ENCODE measurements at regions not wholly inside any gene's neighbourhood (a gene's known extent, or its start where the extent isn't known, plus 50 kb on each side); places are given as distances from the start of the nearest gene placed in this dataset.

DNA sequence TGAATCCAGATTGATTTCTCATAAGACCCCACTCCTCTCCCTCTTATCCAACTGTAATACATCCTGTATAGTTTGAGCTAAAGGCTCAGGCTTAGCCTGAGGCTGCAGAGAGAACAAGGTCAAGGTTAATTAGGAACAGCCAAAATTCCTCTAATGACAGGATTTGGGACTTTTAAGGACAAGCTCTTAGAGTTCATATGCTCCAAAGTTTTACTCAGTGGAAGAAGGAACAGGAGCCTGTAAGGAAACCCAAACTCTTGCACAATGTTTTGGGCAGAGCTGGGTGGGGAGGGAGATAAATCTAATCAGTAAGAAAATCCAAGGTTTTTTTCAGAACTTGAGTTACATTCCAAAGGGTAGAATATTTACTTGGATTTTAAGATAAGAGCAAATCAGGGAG, 238.8 kb downstream of the QDPR start:
- no peaks in the 10 kb centered on the region for H3K4me1 Mint-ChIP-seq
- H3K27me3 Mint-ChIP-seq, result peaks cover 6% of the 10 kb centered on the region
- H3K36me3 Mint-ChIP-seq, result no peaks in the 10 kb centered on the region
- DNase-seq (ENCODE audit: low spot score in 2 of 2), result no peak
- no peak overlapping the region for H3K27ac Mint-ChIP-seq
- no peak overlapping the region for H3K4me3 Mint-ChIP-seq
- ATAC-seq (ENCODE audit: low read depth), result no peak
- H3K9me3 Mint-ChIP-seq, result no peaks in the 10 kb centered on the region

DNA sequence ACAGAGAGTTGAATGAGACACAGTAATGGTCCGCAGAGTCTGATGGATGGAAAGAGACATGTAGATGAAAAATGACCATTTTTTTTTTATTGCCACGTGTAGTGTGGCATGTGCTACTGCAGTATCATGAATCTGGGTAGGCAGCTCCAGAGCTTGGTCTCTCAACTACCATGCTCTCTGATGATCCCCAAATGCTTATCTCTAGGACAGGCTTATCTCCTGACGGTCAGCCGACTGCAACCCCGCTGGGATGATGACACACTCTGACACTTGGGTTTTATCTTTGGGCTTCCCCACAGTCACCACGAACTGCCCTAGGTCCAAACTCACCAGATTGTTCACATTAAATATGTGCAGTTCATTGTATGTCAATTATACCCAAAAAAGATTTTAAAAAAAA, 239.7 kb downstream of the QDPR start:
- H3K36me3 Mint-ChIP-seq, result no peaks in the 10 kb centered on the region
- ATAC-seq (ENCODE audit: low read depth), result no peak
- peaks cover 7% of the 10 kb centered on the region for H3K27me3 Mint-ChIP-seq
- DNase-seq (ENCODE audit: low spot score in 2 of 2), result no peak
- no peaks in the 10 kb centered on the region for H3K9me3 Mint-ChIP-seq
- no peaks in the 10 kb centered on the region for H3K4me1 Mint-ChIP-seq
- H3K27ac Mint-ChIP-seq, result no peak overlapping the region
- H3K4me3 Mint-ChIP-seq, result no peak overlapping the region

DNA sequence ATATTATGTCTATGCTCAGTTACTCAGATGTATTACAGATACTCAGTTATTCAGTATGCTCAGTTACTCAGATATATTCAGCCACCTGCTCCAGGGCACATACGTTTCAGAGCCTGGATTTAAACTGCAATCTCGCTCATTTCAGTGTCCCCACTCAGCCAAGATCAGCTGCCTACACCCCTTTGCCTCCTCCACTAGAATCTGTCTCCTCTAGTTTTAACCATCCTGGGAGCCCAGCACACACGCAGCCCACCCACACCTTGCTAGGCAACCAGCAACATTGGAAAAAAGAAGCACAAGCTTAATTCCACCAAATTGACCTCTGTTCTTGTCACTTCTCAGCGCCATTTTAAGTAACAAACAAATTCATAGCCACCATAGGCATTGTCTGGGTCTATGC, 246.2 kb downstream of the QDPR start:
- no peak for DNase-seq (ENCODE audit: low spot score in 2 of 2)
- H3K36me3 Mint-ChIP-seq, result no peaks in the 10 kb centered on the region

DNA sequence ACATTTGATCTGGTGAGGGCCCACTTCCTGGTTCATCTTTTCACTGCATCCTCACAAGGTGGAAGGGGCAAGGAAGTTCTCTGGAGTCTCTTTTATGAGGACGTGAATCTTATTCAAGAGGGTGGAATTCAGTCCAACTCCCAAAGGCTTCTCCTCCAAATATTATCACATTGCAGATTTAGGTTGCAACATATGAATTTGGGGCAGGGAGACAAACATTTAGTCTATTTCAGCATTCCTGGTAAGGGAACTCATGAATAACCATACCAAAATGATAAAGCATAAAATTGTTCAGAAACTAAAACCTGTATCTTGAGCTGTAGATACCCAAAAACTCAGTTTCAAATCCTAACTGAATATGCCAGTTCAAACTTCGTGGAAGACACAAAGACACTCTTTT, 246.8 kb downstream of the QDPR start:
- Mint-ChIP-seq H3K4me1 (no peaks in the 10 kb centered on the region), H3K9me3 (peaks cover 5% of the 10 kb centered on the region), H3K27me3 (peaks cover 5% of the 10 kb centered on the region), H3K27ac (no peak overlapping the region), H3K36me3 (no peaks in the 10 kb centered on the region), H3K4me3 (no peak overlapping the region)
- DNase-seq (ENCODE audit: low spot score in 2 of 2) (no peak), ATAC-seq (ENCODE audit: low read depth) (no peak)

More for the DNA sequence above, 246.2 kb downstream of the QDPR start:
- H3K4me3 Mint-ChIP-seq, result no peak overlapping the region
- H3K27me3 Mint-ChIP-seq, result peaks cover 5% of the 10 kb centered on the region
- H3K9me3 Mint-ChIP-seq, result peaks cover 2% of the 10 kb centered on the region
- H3K27ac Mint-ChIP-seq, result no peak overlapping the region
- no peaks in the 10 kb centered on the region for H3K4me1 Mint-ChIP-seq
- ATAC-seq (ENCODE audit: low read depth), result no peak

DNA sequence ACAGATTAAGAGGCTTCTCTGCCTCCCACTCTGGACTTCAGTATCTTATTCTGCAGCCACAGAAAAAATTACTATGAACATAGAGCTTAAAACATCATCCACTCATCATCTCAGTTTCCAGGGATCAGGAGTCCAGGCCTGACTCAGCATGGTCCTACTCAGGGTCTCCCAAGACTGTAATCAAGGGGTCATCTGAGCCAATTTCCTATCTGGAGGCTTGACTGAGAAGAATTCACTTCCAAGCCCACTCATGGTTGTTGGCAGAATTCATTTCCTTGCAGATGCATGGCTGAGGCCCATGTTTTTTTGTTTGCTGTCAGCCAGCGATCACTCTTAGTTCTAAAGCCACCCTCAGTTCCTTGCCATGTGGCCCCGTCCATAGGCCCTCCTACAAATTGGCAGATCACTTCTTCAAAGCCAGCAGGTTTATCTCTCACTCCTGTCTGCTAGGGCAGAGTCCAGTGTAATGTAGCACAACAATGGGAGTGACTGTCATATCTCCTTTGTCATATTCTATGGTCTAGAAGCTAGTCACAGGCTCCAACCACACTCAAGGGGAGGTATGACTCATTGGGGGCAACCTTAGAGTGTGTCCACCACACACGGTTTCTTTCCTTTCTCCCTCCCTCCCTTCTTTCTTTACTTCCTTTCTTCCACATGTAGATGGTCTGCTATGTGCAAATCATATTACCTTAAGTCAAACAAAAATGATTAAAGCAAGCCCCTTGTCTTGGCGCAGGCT, 251.6 kb downstream of the QDPR start:
- Mint-ChIP-seq H3K4me3 (no peak overlapping the region), H3K27me3 (no peaks in the 10 kb centered on the region), H3K36me3 (no peaks in the 10 kb centered on the region), H3K27ac (no peak overlapping the region), H3K4me1 (no peaks in the 10 kb centered on the region), H3K9me3 (peaks cover 5% of the 10 kb centered on the region)
- no peak for ATAC-seq (ENCODE audit: low read depth)
- no peak for DNase-seq (ENCODE audit: low spot score in 2 of 2)

DNA sequence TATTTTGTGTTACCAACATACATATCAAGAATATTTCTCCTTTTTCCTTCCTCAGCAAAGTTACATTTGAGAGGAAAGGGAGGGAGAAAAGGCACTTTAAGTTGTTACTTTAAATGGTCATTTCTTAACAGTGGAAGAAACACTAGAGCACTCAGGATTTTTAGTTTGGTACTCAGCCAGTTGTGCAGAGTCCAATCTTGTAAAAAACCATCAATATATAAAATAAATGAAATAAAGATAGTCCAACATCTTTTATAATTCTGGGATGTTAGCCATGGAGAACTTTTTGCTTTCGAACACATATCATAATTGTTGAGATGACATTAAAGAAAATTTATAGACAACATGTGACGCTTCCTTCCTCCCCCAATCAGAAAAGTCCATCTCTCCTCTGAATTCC, 253.8 kb downstream of the QDPR start:
- Mint-ChIP-seq H3K27me3 (no peaks in the 10 kb centered on the region), H3K4me3 (no peak overlapping the region), H3K27ac (no peak overlapping the region), H3K36me3 (no peaks in the 10 kb centered on the region), H3K4me1 (no peaks in the 10 kb centered on the region), H3K9me3 (peaks cover 4% of the 10 kb centered on the region)
- DNase-seq (ENCODE audit: low spot score in 2 of 2), result no peak
- no peak for ATAC-seq (ENCODE audit: low read depth)

DNA sequence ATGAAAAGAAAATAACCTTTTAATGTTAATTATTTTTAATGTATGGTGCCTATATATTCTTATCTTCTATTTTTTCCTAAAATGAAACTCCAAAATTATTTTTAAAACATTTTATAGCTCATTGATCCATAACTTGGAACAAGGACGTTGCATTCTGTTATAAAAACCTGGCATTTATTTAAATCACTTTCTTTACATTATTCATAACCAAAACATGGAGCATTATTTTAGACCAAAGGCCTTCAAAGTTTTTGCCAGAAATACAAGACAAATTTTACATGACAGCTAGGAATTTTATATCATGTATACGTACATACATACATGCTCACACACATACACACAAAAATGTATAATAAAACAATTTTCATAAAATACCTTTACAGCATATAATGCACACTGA, 259.8 kb downstream of the QDPR start:
- H3K36me3 Mint-ChIP-seq, result no peaks in the 10 kb centered on the region
- H3K4me1 Mint-ChIP-seq, result no peaks in the 10 kb centered on the region
- no peaks in the 10 kb centered on the region for H3K9me3 Mint-ChIP-seq
- H3K27ac Mint-ChIP-seq, result no peak overlapping the region
- no peaks in the 10 kb centered on the region for H3K27me3 Mint-ChIP-seq
- ATAC-seq (ENCODE audit: low read depth), result no peak
- DNase-seq (ENCODE audit: low spot score in 2 of 2), result no peak
- H3K4me3 Mint-ChIP-seq, result no peak overlapping the region

DNA sequence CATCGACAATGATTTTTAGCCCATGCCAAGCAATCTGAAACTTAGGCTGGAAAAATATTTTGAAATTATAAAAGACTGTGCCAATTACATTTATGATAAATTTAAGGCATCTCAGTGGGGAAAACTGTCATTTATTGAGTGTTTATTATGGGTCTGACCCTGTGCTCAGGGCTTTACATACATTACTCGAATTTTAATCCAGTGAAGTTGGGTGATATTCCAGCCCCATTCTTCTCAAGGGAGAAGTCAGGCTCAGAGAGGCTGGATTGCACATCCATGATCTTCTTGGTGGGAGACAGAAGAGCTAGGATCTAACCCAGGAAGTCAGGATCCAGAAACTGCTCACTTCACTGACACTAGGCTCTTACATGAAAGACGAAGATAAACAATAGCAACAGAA, 260.8 kb downstream of the QDPR start:
- Mint-ChIP-seq H3K36me3 (no peaks in the 10 kb centered on the region), H3K4me3 (no peak overlapping the region), H3K9me3 (no peaks in the 10 kb centered on the region), H3K4me1 (no peaks in the 10 kb centered on the region), H3K27me3 (no peaks in the 10 kb centered on the region), H3K27ac (no peak overlapping the region)
- DNase-seq (ENCODE audit: low spot score in 2 of 2) (no peak), ATAC-seq (ENCODE audit: low read depth) (no peak)

DNA sequence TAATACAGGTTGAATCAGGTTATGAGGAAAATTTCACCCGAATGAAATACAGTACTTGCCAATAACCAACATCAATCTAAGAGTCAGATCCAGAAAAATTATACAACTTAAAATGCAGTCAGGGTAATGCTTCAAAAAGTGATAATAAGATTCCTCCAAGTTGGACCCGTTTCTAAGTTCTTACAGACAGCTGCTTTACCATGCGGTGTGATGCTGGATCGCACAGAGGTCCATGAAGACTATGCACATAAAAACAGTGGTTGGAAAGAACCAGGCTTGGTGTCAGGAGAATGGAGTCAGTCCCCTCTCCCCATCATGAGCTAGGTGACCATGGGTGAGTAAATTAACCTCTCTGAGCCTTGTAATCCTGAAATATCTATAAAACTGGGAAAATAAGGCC, 261.3 kb downstream of the QDPR start:
- no peak for DNase-seq (ENCODE audit: low spot score in 2 of 2)
- no peaks in the 10 kb centered on the region for H3K9me3 Mint-ChIP-seq
- H3K27ac Mint-ChIP-seq, result no peak overlapping the region
- H3K4me1 Mint-ChIP-seq, result no peaks in the 10 kb centered on the region
- ATAC-seq (ENCODE audit: low read depth), result no peak
- no peaks in the 10 kb centered on the region for H3K36me3 Mint-ChIP-seq
- no peak overlapping the region for H3K4me3 Mint-ChIP-seq
- no peaks in the 10 kb centered on the region for H3K27me3 Mint-ChIP-seq

DNA sequence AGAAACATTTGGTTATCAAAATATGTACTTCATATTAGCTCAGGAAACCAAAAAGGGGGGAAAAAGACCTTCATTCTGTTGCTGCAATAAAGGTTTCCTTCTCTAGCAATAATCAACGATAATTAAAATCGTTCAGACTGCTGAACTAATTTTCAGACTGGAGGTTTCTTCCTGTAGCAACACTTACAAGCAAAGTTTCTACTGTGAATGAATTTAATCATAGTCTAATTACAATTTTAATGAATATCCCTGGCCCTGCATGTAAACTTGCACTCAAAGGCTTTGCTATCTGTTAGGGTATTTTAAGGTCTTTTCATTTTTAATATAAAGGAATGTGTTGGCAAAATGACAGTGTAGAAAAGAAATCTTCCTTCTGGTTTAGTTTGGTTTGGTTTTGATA, 265.2 kb downstream of the QDPR start:
- DNase-seq (ENCODE audit: low spot score in 2 of 2), result no peak
- no peak for ATAC-seq (ENCODE audit: low read depth)
- H3K4me3 Mint-ChIP-seq, result no peak overlapping the region
- peaks cover 5% of the 10 kb centered on the region for H3K9me3 Mint-ChIP-seq
- H3K27me3 Mint-ChIP-seq, result no peaks in the 10 kb centered on the region
- no peak overlapping the region for H3K27ac Mint-ChIP-seq
- H3K4me1 Mint-ChIP-seq, result no peaks in the 10 kb centered on the region
- H3K36me3 Mint-ChIP-seq, result no peaks in the 10 kb centered on the region

DNA sequence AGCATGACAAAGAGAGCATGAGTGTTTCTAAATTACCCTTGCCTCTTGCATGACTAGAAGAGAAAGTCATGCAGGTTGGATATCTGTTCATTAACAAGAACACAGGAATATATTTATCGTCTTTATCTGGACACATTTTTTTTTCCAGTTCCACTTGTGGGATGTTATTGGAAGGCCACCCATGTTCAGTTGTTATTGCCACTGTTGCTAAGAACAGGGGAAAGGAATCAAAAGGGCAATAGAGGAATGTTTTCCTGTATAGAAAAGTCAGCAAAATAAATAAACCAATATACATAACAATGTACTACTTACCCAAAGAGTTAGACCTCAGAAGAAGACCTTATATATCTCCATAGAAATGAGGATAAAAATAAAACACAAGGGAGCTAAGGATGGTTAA, 270.1 kb downstream of the QDPR start:
- DNase-seq (ENCODE audit: low spot score in 2 of 2) (no peak), ATAC-seq (ENCODE audit: low read depth) (no peak)
- Mint-ChIP-seq H3K36me3 (no peaks in the 10 kb centered on the region), H3K4me3 (no peak overlapping the region), H3K4me1 (no peaks in the 10 kb centered on the region), H3K27me3 (no peaks in the 10 kb centered on the region), H3K27ac (no peak overlapping the region), H3K9me3 (peaks cover 5% of the 10 kb centered on the region)

DNA sequence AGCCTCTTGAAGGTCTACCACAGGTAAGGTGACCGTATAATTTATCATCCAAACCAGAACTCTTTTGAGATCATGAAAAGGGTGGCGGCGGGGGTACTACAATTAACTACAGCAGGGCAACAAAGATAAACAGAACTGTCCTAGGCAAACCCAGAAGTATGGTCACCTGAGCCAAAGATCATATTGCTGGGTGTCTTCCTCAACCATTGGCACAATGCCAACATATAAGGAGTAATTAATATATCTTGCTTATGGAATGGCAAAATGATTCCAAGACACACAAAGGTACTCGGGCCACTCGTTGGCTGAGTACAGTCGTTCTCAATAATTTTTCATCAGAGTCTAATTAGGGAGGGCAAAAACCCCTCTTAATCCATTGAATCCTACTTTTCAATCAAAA, 273.3 kb downstream of the QDPR start:
- Mint-ChIP-seq H3K27me3 (no peaks in the 10 kb centered on the region), H3K9me3 (peaks cover 1% of the 10 kb centered on the region), H3K27ac (no peak overlapping the region), H3K36me3 (no peaks in the 10 kb centered on the region), H3K4me1 (no peaks in the 10 kb centered on the region), H3K4me3 (no peak overlapping the region)
- no peak for DNase-seq (ENCODE audit: low spot score in 2 of 2)
- ATAC-seq (ENCODE audit: low read depth), result no peak

DNA sequence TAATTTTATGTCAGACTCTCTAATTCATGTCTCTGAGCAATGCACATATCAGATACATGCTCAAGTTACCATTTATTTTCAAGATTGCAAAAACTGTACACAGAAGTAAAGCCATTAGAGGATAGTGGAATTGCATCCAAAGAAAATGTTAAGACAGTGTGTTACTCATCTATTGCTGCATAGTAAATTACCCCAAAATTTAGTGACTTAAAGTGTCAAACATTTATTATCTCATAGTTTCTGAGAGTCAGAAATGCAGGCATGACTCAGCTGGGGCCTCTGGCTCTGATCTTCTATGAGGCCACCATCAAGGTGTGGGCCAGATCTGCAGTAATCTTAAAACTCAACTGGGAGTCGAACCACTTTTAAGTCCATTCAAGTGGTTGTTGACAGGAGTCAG, 275.2 kb downstream of the QDPR start:
- Mint-ChIP-seq H3K27ac (no peak overlapping the region), H3K9me3 (no peaks in the 10 kb centered on the region), H3K27me3 (no peaks in the 10 kb centered on the region), H3K4me1 (no peaks in the 10 kb centered on the region), H3K4me3 (no peak overlapping the region), H3K36me3 (no peaks in the 10 kb centered on the region)
- DNase-seq (ENCODE audit: low spot score in 2 of 2) (no peak), ATAC-seq (ENCODE audit: low read depth) (no peak)

DNA sequence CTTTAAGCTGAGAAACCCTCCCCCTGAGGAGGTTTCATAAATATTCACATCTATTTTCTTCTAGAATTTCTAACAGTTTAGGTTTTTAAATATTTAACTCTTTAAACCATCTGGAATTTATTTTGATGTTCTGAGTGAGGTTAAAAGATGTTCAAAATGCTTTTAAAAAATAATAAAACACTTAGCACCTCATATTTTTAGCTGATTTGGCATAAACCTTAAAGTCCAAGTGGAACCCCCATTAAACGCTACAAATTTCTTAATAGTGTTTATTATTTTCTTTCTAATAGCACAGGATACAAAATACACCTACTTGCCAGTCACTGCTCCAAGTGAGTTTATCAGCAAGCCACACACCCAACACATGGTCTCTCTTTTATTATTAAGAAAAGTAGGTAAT, 277.2 kb downstream of the QDPR start:
- Mint-ChIP-seq H3K4me1 (no peaks in the 10 kb centered on the region), H3K27ac (no peak overlapping the region), H3K4me3 (no peak overlapping the region), H3K9me3 (no peaks in the 10 kb centered on the region), H3K36me3 (no peaks in the 10 kb centered on the region), H3K27me3 (no peaks in the 10 kb centered on the region)
- DNase-seq (ENCODE audit: low spot score in 2 of 2) (no peak), ATAC-seq (ENCODE audit: low read depth) (no peak)

DNA sequence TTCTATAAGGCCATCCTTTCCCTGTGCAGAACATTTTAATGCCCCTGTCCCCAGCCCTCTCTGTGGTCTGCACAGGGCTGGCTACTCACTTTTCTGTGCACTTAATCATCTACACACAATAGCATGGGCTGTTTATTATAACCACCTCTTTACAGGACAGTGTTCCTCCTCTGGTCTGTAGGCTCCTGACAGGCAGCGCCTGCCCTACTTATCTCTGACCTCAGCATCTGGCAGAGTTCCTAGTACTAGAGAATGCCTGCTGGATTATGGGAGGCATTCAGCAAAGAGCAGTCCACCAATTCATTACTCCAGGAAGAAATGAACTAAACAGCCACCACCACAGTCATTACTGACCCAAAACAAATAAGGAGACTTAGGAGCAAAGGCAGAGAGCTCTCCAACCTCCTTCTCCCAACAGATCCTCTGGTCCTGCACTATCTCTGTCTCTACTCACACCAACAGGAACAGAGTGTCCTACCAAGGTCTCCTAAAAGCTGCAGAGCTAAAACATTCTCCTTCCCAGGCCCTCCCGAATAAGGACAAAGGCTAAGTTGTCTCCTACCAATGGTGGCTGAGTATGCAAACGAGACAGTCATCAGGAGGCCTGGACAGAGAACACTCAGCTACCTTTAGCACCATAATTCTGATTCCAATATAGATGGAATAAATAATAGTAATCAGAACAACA, 279.2 kb downstream of the QDPR start:
- ATAC-seq (ENCODE audit: low read depth) (no peak), DNase-seq (ENCODE audit: low spot score in 2 of 2) (no peak)
- Mint-ChIP-seq H3K4me1 (no peaks in the 10 kb centered on the region), H3K27ac (no peak overlapping the region), H3K9me3 (peaks cover 1% of the 10 kb centered on the region), H3K4me3 (no peak overlapping the region), H3K27me3 (no peaks in the 10 kb centered on the region), H3K36me3 (no peaks in the 10 kb centered on the region)

All from memory B cell (primary cell).